Neural crest cell (in vitro differentiated cells): ENCODE measurements at regions not wholly inside any gene's neighbourhood (a gene's known extent, or its start where the extent isn't known, plus 50 kb on each side); places are given as distances from the start of the nearest gene placed in this dataset.
"Not testable (repeated sequence)": the region's sequence is repeated elsewhere in the genome, so short reads cannot be mapped to it uniquely, and the experiment has no call there.

Experiments used
- DNase-seq: peaks from one replicate; pipeline ENCODE4 v3.0.0; 2021; ENCODE audit warnings: low read depth, mixed read lengths, low spot score
- H3K27ac Mint-ChIP-seq: one replicate; pipeline ENCODE4 v1.8.0; 2021; ENCODE audit warnings: mild to moderate bottlenecking, mixed read lengths; ENCODE audit not compliant: unreplicated experiment
- H3K27me3 Mint-ChIP-seq: 2 replicates; pipeline ENCODE4 v1.8.0; 2021; ENCODE audit warnings: low read depth, mild to moderate bottlenecking, mixed read lengths
- H3K36me3 Mint-ChIP-seq: 2 replicates; pipeline ENCODE4 v1.8.0; 2021; ENCODE audit warnings: low read depth, mild to moderate bottlenecking, mixed read lengths
- H3K4me1 Mint-ChIP-seq: 2 replicates; pipeline ENCODE4 v1.8.0; 2021; ENCODE audit warnings: mixed read lengths
- H3K4me3 Mint-ChIP-seq: one replicate; pipeline ENCODE4 v1.8.0; 2021; ENCODE audit warnings: mild to moderate bottlenecking, mixed read lengths
- H3K9me3 Mint-ChIP-seq: 2 replicates; pipeline ENCODE4 v1.8.0; 2021; ENCODE audit warnings: mixed read lengths
- TF ChIP-seq, protein P1 (sequence below): fragments of 200-600 bp; sonication (generic); conservative IDR thresholded peaks from 2 replicates; pipeline ENCODE4 v1.5.0; 2021; ENCODE audit warnings: antibody characterized with exemption, mild to moderate bottlenecking

DNA sequence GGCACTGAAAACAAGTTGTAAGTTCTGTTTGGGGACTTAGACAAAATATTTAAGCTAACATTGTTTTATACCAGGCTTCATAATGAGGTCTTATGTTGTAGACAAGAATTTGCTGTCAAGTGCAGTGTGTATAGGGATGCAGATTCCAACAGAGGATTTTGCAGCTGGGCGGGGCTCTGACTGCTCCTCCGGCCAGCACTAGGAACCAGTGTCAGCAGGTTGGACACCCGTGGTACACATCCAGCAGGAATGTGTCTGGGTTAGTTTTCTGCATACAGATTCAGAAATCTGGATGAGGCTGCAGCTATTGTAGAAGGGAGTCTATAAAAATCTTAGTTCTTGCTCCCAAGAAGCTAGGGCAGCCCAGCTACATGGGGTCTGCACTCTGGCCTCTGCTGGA, 194.3 kb upstream of the RBM19 start:
- Mint-ChIP-seq H3K36me3 (no peaks in the 10 kb centered on the region), H3K27me3 (peaks cover 74% of the 10 kb centered on the region)
- TF ChIP-seq, protein P1, sequence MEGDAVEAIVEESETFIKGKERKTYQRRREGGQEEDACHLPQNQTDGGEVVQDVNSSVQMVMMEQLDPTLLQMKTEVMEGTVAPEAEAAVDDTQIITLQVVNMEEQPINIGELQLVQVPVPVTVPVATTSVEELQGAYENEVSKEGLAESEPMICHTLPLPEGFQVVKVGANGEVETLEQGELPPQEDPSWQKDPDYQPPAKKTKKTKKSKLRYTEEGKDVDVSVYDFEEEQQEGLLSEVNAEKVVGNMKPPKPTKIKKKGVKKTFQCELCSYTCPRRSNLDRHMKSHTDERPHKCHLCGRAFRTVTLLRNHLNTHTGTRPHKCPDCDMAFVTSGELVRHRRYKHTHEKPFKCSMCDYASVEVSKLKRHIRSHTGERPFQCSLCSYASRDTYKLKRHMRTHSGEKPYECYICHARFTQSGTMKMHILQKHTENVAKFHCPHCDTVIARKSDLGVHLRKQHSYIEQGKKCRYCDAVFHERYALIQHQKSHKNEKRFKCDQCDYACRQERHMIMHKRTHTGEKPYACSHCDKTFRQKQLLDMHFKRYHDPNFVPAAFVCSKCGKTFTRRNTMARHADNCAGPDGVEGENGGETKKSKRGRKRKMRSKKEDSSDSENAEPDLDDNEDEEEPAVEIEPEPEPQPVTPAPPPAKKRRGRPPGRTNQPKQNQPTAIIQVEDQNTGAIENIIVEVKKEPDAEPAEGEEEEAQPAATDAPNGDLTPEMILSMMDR = no peak

DNA sequence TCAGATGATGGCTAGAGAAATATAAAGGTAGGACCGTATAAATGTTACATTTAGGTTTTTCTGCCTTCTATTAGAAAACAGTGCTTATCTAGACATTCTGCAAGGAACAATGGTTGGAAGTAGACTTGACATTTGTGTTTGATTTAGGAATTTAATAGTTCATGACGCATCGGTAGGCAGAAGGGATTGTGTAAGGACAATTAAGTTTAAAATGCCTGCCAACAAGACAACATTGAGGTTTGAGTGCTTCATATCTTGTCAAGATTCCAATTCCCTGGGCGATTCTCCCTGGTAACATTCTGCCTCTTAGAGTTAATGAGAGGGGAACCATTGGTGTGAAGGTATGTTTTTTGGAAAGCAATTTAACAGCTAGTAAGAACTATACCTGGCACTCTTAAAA, 186.8 kb upstream of the RBM19 start:
- H3K27ac Mint-ChIP-seq = no peak overlapping the region
- H3K9me3 Mint-ChIP-seq = no peaks in the 10 kb centered on the region
- no peak overlapping the region for H3K4me3 Mint-ChIP-seq
- no peaks in the 10 kb centered on the region for H3K4me1 Mint-ChIP-seq
- TF ChIP-seq, protein P1 = no peak
- H3K36me3 Mint-ChIP-seq = no peaks in the 10 kb centered on the region
- H3K27me3 Mint-ChIP-seq = peaks cover 82% of the 10 kb centered on the region
- DNase-seq = no peak

More for the DNA sequence above, 194.3 kb upstream of the RBM19 start:
- no peak for DNase-seq
- H3K27ac Mint-ChIP-seq = no peak overlapping the region
- H3K4me3 Mint-ChIP-seq = no peak overlapping the region
- no peaks in the 10 kb centered on the region for H3K9me3 Mint-ChIP-seq
- H3K4me1 Mint-ChIP-seq = no peaks in the 10 kb centered on the region

DNA sequence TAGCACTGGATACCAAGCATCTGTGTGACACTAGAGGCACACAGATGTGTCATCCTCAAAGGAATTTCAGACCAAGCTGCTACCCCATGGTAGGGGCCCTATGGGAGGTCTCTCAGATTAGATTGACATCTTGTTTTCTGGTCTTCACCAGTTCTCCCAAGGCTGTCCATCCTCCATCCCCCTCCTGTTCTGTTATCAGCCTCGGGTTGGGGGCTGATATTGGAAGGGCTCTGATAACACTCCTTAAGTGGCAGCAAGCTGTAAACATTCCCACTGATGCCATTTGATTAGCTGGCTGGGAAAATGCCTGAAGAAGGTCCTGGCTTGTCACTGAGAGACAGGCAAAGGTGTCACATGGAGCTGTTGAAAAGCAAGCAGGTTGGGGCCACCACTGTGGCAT, 185.9 kb upstream of the RBM19 start:
- Mint-ChIP-seq H3K4me1 (no peaks in the 10 kb centered on the region), H3K27ac (no peak overlapping the region), H3K4me3 (no peak overlapping the region), H3K36me3 (no peaks in the 10 kb centered on the region), H3K27me3 (peaks cover 84% of the 10 kb centered on the region), H3K9me3 (no peaks in the 10 kb centered on the region)
- no peak for DNase-seq
- TF ChIP-seq, protein P1 = no peak

DNA sequence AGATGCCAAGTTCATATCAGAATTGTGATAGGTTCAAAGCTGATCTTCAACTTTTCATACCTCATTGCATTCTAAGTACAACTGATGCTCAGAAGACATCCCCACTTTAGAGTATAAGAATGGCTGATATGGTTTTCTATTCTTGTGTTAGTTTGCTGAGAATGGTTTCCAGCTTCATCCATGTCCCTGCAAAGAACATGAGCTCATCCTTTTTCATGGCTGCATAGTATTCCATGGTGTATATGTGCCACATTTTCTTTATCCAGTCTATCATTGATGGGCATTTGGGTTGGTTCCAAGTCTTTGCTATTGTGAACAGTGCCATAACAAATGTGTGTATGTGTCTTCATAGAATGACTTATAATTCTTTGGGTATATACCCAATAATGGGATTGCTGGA, 184.5 kb upstream of the RBM19 start:
- H3K27me3 Mint-ChIP-seq = peaks cover 89% of the 10 kb centered on the region
- not testable (repeated sequence) for H3K4me3 Mint-ChIP-seq

DNA sequence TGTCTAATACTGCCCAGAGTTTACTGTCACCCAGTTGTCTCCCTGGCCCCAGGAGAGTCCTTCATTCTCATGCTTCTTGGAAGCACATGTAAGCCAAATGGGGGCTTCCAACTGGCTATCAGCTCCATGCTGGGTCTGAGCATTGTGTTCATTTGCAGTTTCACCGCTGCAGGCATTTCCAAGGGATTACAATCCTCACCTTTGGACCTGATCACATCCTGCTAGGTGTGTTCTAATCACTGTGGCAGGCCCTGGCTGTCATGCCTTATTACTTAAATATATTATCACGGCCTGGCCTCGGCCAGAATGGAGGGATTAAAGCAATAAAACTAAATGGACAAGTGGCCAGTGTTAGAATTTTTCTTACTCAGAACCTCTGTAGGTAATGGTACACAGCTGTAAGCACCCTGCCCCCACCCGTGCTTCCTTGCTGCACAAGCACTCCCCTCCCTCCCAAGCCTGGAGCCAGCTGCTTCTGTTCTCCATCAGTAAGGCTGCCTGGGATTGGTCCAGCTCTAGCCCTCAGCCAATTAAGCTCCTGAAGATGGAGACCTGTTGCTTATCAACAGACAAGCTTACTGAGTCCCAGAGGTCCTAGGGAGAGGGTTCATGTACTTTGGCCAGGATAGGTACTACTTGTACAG, 175.9 kb upstream of the RBM19 start:
- peaks cover 63% of the 10 kb centered on the region for H3K27me3 Mint-ChIP-seq
- H3K4me1 Mint-ChIP-seq = no peaks in the 10 kb centered on the region
- no peak overlapping the region for H3K27ac Mint-ChIP-seq
- H3K4me3 Mint-ChIP-seq = no peak overlapping the region
- no peaks in the 10 kb centered on the region for H3K9me3 Mint-ChIP-seq
- TF ChIP-seq, protein P1 = no peak
- DNase-seq = no peak
- H3K36me3 Mint-ChIP-seq = no peaks in the 10 kb centered on the region

More for the DNA sequence above, 184.5 kb upstream of the RBM19 start:
- H3K9me3 Mint-ChIP-seq, H3K27ac Mint-ChIP-seq, H3K36me3 Mint-ChIP-seq, H3K4me1 Mint-ChIP-seq, DNase-seq: not testable (repeated sequence)

DNA sequence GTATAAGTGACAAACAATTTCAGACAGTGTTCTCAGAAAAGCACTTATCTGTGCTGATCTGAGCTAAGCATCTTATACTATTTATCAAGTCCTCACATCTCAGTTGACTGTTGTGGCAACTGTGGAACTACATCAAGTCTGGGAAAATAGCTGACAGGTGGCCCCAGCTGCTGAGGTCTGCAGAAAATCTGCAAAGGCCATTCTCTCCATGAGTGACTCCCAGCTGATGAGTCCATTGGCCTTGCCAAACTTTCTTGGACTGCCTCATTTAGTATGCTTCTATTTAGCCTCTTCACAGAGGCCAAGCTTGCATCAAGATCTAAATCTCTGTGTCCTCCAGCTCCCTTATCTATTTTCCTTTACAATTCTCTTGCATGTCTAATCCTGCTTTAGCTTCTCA, 174.5 kb upstream of the RBM19 start:
- H3K27me3 Mint-ChIP-seq = peaks cover 62% of the 10 kb centered on the region
- TF ChIP-seq, protein P1 = no peak
- no peak overlapping the region for H3K27ac Mint-ChIP-seq
- H3K36me3 Mint-ChIP-seq = no peaks in the 10 kb centered on the region
- no peak overlapping the region for H3K4me3 Mint-ChIP-seq
- no peak for DNase-seq
- H3K9me3 Mint-ChIP-seq = no peaks in the 10 kb centered on the region
- no peaks in the 10 kb centered on the region for H3K4me1 Mint-ChIP-seq
